HCT116 (cell line): ENCODE measurements at regions not wholly inside any gene's neighbourhood (a gene's known extent, or its start where the extent isn't known, plus 50 kb on each side); places are given as distances from the start of the nearest gene placed in this dataset.

ENCODE experiments used
- ATAC-seq: fragments of 200-7000 bp; cut with Tn5 transposase; 2 replicates; pipeline ENCODE4 v1.9.1; 2020; ENCODE audit warnings: mild to moderate bottlenecking, moderate library complexity
- BruUV-seq: library from RNA; stranded (reverse); fragments of 400-500 nt; replicated peaks from 2 replicates; lab custom pipeline; 2021; lab: Mats Ljungman, UMichigan
- CTCF ChIA-PET: fragments of 300-600 bp; sonication (Branson Sonifier 250); formaldehyde crosslinking; loops from one replicate; lab custom pipeline; 2021; ENCODE audit warnings: antibody characterized with exemption; lab: Charles Lee
- POLR2A ChIA-PET: fragments of 300-600, 350-600 bp; sonication (Branson Sonifier 250); formaldehyde crosslinking; loops from one replicate; lab custom pipeline; 2021; ENCODE audit warnings: antibody characterized with exemption; lab: Charles Lee
- RAD21 ChIA-PET, 2 experiments: fragments of 300-600 bp; sonication (Branson Sonifier 250); formaldehyde crosslinking; loops; one replicate each; lab custom pipeline; 2023; ENCODE audit warnings: low total read pairs in 2 of 2; ENCODE audit not compliant: uncharacterized antibody in 2 of 2, unreplicated experiment in 2 of 2, low non-redundant PET in 1 of 2; lab: Charles Lee
- DNase-seq: peaks from one replicate; pipeline ENCODE4 v3.0.0-alpha.2; 2010; ENCODE audit warnings: low read depth, low spot score
- H2AFZ ChIP-seq: fragments of 200-600 bp; shearing (Covaris generic), sonication (generic); 2 replicates; pipeline ENCODE4 v1.6.1; 2017; ENCODE audit warnings: low read depth, mixed run types, mixed read lengths, antibody characterized with exemption, low read length; ENCODE audit not compliant: poor library complexity, severe bottlenecking
- H3K27ac ChIP-seq: 2 replicates; pipeline ENCODE4 v1.5.1; 2012; ENCODE audit warnings: low read depth, low read length
- H3K27me3 ChIP-seq: fragments of 200-600 bp; sonication (generic); 2 replicates; pipeline ENCODE4 v1.6.1; 2016; ENCODE audit warnings: mixed run types, low read length, mixed read lengths; ENCODE audit not compliant: insufficient read depth
- H3K36me3 ChIP-seq, 2 experiments: fragments of 200-500 bp in 1 of 2; fragments of 200-600 bp in 1 of 2; sonication (Bioruptor generic) in 1 of 2; sonication (generic) in 1 of 2; 2 replicates each; pipeline versions ENCODE4 v1.5.1 to v1.6.1; 2014 to 2016; ENCODE audit warnings: low read length in 2 of 2, inconsistent platforms in 1 of 2, mixed read lengths in 1 of 2, mixed run types in 1 of 2; ENCODE audit not compliant: insufficient read depth in 2 of 2, control insufficient read depth in 1 of 2
- H3K4me1 ChIP-seq, 2 experiments: fragments of 200-600 bp in 1 of 2; sonication (generic) in 1 of 2; 2 replicates each; pipeline versions ENCODE4 v1.5.1 to v1.6.1; 2012 to 2017; ENCODE audit warnings: low read length in 2 of 2, inconsistent platforms in 1 of 2, mild to moderate bottlenecking in 1 of 2, mixed read lengths in 1 of 2, mixed run types in 1 of 2, moderate library complexity in 1 of 2; ENCODE audit not compliant: insufficient read depth in 2 of 2, control insufficient read depth in 1 of 2
- H3K4me2 ChIP-seq: fragments of 200-600 bp; sonication (generic); 2 replicates; pipeline ENCODE4 v1.6.1; 2017; ENCODE audit warnings: mixed run types, low read length, mixed read lengths
- H3K4me3 ChIP-seq, 2 experiments: fragments of 200-600 bp in 1 of 2; sonication (generic) in 1 of 2; replicated peaks in 1 of 2; 2 replicates each; pipeline ENCODE4 v1.5.1; 2011 to 2016; ENCODE audit warnings: low read length in 2 of 2, control low read depth in 1 of 2, low read depth in 1 of 2, mild to moderate bottlenecking in 1 of 2, mixed read lengths in 1 of 2, mixed run types in 1 of 2
- H3K79me2 ChIP-seq: fragments of 200-600 bp; sonication (generic); 2 replicates; pipeline ENCODE4 v1.6.1; 2017; ENCODE audit warnings: mild to moderate bottlenecking, mixed run types, low read length, moderate library complexity, mixed read lengths; ENCODE audit not compliant: insufficient read depth
- H3K9ac ChIP-seq: fragments of 200-600 bp; sonication (generic); 2 replicates; pipeline ENCODE4 v1.6.1; 2016; ENCODE audit warnings: low read length, mixed read lengths
- H3K9me2 ChIP-seq: fragments of 200-600 bp; sonication (generic), shearing (Covaris generic); 2 replicates; pipeline ENCODE4 v1.6.1; 2017; ENCODE audit warnings: mixed run types, mild to moderate bottlenecking, moderate library complexity; ENCODE audit not compliant: insufficient read depth
- H3K9me3 ChIP-seq, 2 experiments: fragments of 200-500 bp in 1 of 2; fragments of 200-600 bp in 1 of 2; sonication (Bioruptor generic) in 1 of 2; sonication (generic) in 1 of 2; 2 replicates each; pipeline ENCODE4 v1.6.1; 2014 to 2017; ENCODE audit warnings: low read length in 2 of 2, mixed read lengths in 2 of 2, inconsistent platforms in 1 of 2, low read depth in 1 of 2, mild to moderate bottlenecking in 1 of 2, mixed run types in 1 of 2, moderate library complexity in 1 of 2; ENCODE audit not compliant: control insufficient read depth in 1 of 2, insufficient read depth in 1 of 2
- H4K20me1 ChIP-seq: fragments of 200-600 bp; sonication (generic), shearing (Covaris generic); 2 replicates; pipeline ENCODE4 v1.6.1; 2017; ENCODE audit warnings: mixed run types, mild to moderate bottlenecking, moderate library complexity; ENCODE audit not compliant: insufficient read depth
- CBX3 ChIP-seq: IDR thresholded peaks from 2 replicates; pipeline ENCODE4 v1.6.1; 2012; ENCODE audit warnings: low read depth
- CEBPB ChIP-seq: IDR thresholded peaks from 2 replicates; pipeline ENCODE4 v1.6.1; 2012; ENCODE audit warnings: low read depth
- EGR1 ChIP-seq: IDR thresholded peaks from 2 replicates; pipeline ENCODE4 v1.6.1; 2012; ENCODE audit warnings: low read depth
- ELF1 ChIP-seq: IDR thresholded peaks from 2 replicates; pipeline ENCODE4 v1.6.1; 2012; ENCODE audit warnings: low read depth, borderline replicate concordance
- EZH2phosphoT487 ChIP-seq: fragments of 200-600 bp; IDR thresholded peaks from 2 replicates; pipeline ENCODE4 v1.6.1; 2018; ENCODE audit warnings: antibody characterized with exemption, borderline replicate concordance
- FOSL1 ChIP-seq: IDR thresholded peaks from 2 replicates; pipeline ENCODE4 v1.6.1; 2012; ENCODE audit warnings: low read depth
- JUND ChIP-seq: IDR thresholded peaks from 2 replicates; pipeline ENCODE4 v1.6.1; 2012
- MAX ChIP-seq: IDR thresholded peaks from 2 replicates; pipeline ENCODE4 v1.6.1; 2012
- POLR2A ChIP-seq: IDR thresholded peaks from 2 replicates; pipeline ENCODE4 v1.7.0; 2011; ENCODE audit warnings: borderline replicate concordance; ENCODE audit not compliant: insufficient read depth, insufficient read length; ENCODE audit errors: extremely low read depth
- POLR2AphosphoS5 ChIP-seq: IDR thresholded peaks from 2 replicates; pipeline ENCODE4 v1.6.1; 2011; ENCODE audit warnings: mild to moderate bottlenecking, low read depth, low read length, moderate library complexity
- RAD21 ChIP-seq: IDR thresholded peaks from 2 replicates; pipeline ENCODE4 v1.6.1; 2012; ENCODE audit warnings: low read depth, mild to moderate bottlenecking
- REST ChIP-seq: IDR thresholded peaks from 2 replicates; pipeline ENCODE4 v1.6.1; 2012; ENCODE audit warnings: low read depth
- SP1 ChIP-seq: IDR thresholded peaks from 2 replicates; pipeline ENCODE4 v1.6.1; 2012; ENCODE audit warnings: low read depth
- SRF ChIP-seq: IDR thresholded peaks from 2 replicates; pipeline ENCODE4 v1.6.1; 2012; ENCODE audit warnings: low read depth
- YY1 ChIP-seq: IDR thresholded peaks from 2 replicates; pipeline ENCODE4 v1.6.1; 2011; ENCODE audit warnings: low read length, low read depth, moderate library complexity, mild to moderate bottlenecking; ENCODE audit not compliant: insufficient replicate concordance; ENCODE audit errors: extremely low read depth
- ZBTB33 ChIP-seq: IDR thresholded peaks from 2 replicates; pipeline ENCODE4 v1.6.1; 2011; ENCODE audit warnings: mild to moderate bottlenecking, low read length, moderate library complexity; ENCODE audit not compliant: insufficient replicate concordance; ENCODE audit errors: extremely low read depth
- ZFX ChIP-seq: fragments of 450-650 bp; IDR thresholded peaks from 2 replicates; pipeline ENCODE4 v1.6.1; 2017
- intact Hi-C: fragments of 100-400 bp; cut with micrococcal nuclease; formaldehyde crosslinking; loops from 2 replicates; pipeline ENCODE4 v1.10.0; 2022

- TF ChIP-seq REST: no peak
- no peak for TF ChIP-seq FOSL1
- no peak for TF ChIP-seq RAD21
Observed at GRCh38 chr12:91349476-91349875, 166.9 kb upstream of the DCN start (continued).

- Histone ChIP-seq H3K9me3 (peaks cover 0 to 4% of the 10 kb centered on the region in 2 experiments; a peak in 1 of 4 replicates), H3K4me3 (no peak overlapping the region), H3K36me3 (no peaks in the 10 kb centered on the region), H3K9me2 (no peaks in the 10 kb centered on the region), H3K27me3 (no peaks in the 10 kb centered on the region), H4K20me1 (no peaks in the 10 kb centered on the region), H3K79me2 (no peaks in the 10 kb centered on the region), H3K4me1 (no peaks in the 10 kb centered on the region), H3K4me2 (no peak overlapping the region), H3K27ac (no peak overlapping the region), H2AFZ (no peak overlapping the region), H3K9ac (no peak overlapping the region)
- DNase-seq (no peak), ATAC-seq (no peak)
- ChIA-PET RAD21 (no interaction called here), CTCF (no interaction called here), POLR2A (no interaction called here)
- no TSS peak for BruUV-seq
- intact Hi-C loops: no loop called here
- no peak for TF ChIP-seq JUND
- TF ChIP-seq POLR2A: no peak
- no peak for TF ChIP-seq EZH2phosphoT487
- no peak for TF ChIP-seq EGR1
- no peak for TF ChIP-seq RAD21
- TF ChIP-seq CBX3: no peak
- TF ChIP-seq CEBPB: no peak
- no peak for TF ChIP-seq YY1
- TF ChIP-seq POLR2AphosphoS5: no peak
- TF ChIP-seq ELF1: no peak
- TF ChIP-seq ZBTB33: no peak
- no peak for TF ChIP-seq ZFX
- TF ChIP-seq MAX: no peak
- no peak for TF ChIP-seq SP1
- no peak for TF ChIP-seq SRF
- TF ChIP-seq REST: no peak
Observed at GRCh38 chr12:91347481-91348214, 165.0 kb upstream of the DCN start.
